GM21786 (cell line): ENCODE measurements at regions not wholly inside any gene's neighbourhood (a gene's known extent, or its start where the extent isn't known, plus 50 kb on each side); places are given as distances from the start of the nearest gene placed in this dataset.

Experiments used
- ATAC-seq: cut with Tn5 transposase; IDR thresholded peaks from one replicate; pipeline ENCODE4 v1.9.1; 2021; ENCODE audit not compliant: unreplicated experiment

DNA sequence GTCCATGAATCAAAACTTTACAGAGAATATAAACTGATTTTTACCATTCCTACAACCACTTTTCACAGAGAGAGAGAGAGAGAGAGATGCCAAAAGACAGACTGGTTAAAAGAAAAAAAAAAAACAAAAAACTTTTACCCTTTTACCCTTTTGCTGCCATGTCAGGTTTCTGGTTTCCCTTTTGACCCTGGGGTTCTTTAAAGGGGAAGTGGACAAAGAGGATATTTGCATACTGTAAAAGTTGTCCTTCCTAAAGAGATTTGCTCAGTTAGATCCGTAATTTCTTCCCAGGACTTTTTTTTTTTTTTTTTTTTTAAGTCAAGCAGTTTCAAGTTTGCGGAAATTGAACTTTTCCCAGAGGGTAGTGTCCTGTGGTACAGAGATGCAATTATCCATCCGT lies 287.8 kb upstream of the RGS18 start:
- peak; percentile 50 for ATAC-seq

DNA sequence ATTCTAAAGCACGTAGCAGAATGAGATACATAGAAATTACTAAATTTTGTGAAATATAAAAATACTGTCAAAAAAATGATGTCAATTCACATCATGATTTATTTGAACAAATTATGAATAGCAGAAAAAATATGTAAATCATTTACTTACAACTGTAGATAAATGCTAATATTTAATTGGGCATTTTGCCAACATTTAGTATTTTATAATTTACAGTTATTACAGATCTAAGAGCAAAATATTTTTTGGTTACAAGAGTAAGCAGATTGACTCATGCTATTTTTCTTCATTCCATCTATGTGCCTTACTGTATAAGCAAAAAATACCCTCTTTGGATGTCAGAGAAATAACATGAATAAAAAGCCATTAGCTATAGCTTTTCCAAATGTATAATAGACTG lies 282.3 kb upstream of the RGS18 start:
- ATAC-seq = no peak

DNA sequence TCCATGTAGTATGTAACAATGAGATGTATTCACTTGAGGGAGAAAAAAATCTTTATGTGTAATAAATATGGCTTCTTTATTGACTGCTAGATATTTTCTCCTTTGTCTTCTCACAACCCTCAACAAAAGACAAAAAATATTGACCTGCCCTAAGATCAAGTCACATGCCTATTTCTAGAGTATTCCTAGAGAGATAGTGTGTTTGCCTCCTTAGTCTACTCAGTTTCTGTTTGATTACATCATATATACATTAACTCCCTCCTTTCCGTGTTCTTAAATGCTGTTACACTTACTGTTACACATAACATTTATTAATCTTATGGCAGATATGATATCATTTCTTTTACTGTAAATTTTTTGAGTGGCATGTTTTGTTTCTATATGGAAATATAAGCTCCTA lies 281.6 kb upstream of the RGS18 start:
- no peak for ATAC-seq

DNA sequence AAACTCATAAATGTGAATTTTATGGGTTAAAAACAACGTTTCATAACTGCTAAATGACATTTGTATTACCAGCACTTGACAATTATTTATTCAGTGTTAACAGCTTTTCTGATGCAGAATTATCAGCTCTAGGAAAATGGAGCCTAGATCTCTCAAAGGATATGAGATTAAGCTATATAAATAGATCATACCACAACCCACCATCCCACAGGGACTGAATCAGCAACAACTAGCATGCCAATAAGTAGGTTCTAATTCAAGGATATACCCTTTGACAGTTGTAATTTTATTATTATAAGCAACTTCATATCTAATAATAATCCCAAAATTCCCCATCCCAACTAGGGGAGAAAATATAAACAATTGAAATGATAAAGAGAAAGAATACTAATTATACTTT lies 275.4 kb upstream of the RGS18 start:
- ATAC-seq = no peak

DNA sequence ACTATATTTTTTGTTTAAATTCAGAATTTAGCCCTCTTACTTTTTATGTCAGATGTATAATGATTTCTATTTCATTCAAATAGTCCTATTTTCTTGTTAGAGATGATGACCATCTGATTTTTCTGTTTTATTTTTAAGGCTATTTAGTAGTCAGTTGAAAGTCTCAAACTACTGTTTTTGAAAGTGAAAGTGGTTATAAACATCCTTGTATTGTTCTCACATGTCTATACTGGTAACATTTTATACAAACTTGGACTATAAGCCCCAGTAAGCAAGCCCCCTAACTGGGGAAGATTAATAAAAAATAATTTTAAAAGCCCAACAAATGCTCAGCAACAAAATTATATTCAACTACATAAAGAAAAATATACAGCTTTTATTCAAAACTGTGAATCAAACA lies 271.3 kb upstream of the RGS18 start:
- ATAC-seq = peak; percentile 68

DNA sequence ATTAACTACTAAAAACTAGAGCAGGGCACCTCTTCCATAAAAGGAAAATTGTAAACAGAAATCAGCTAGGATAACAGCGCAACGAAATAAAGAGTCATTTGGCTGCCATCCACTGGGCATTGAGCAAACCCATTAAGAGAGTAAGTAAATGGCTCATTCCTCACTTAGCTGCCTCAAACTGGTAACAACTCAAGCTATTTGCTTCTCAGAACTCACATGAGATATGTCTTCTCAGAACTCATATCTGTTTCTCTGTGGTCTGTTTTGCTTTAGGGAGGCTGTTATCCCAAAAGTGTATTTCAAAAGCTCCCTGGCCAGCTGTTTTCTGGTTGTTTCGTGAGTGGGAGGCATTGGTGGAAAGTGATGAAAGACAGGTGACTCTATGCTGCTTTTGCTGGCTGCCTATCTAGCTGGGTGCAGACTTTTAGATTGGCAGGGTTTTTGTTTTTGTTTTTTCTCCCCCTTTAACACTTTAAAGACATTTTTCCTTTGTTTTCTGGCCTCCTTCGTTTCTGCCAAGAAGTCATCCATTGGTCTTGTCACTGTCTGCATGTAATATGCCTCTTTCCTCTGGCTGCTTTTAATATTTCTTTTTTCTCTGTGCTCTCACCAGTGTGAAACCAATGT lies 269.2 kb upstream of the RGS18 start:
- peak; percentile 38 for ATAC-seq

DNA sequence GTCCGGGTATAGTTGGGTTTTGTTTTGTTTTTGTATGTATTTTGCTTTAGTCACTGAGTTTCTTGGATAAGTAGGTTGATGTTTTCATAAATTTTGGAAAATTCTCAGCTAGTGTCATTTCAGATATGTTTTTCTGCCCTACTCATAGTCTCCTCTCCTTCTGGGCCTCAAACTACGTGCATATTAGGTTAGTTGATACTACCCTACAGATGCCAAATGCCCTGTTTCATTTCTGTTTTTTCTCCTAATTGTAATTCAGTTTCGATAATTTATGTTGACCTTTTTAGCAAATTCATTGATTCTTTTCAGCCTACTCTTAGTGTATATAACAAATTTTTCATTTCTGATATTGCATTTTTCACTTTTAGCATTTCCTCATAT lies 268.6 kb upstream of the RGS18 start:
- no peak for ATAC-seq

DNA sequence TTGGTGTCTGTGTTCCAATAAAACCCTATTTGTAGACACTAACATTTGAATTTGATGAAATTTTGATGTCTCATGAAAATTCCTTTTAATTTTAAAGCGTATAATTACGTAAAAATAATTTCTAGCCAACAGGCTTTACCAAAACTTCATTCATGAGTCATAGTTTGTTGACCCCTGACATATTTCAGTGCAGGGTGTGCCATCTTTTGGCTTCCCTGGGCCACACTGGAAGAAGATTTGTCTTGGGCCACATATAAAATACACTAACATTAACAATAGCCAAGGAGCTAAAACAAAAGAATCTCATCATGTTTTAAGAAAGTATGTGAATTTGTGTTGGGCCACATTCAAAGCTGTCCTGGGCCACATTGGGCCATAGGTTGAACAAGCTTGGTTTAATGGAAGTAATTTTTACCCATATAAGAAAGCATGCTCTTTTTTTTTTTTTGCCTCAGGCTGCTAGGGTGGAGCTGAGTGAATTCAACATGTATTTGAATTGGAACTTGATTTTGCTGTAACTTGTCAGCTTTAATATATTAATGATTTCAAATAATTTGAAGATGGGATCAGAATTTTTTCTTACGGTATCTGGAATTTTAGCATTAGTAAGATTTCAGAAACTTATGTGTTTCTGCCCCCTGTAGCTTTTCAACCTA lies 267.7 kb upstream of the RGS18 start:
- no peak for ATAC-seq

DNA sequence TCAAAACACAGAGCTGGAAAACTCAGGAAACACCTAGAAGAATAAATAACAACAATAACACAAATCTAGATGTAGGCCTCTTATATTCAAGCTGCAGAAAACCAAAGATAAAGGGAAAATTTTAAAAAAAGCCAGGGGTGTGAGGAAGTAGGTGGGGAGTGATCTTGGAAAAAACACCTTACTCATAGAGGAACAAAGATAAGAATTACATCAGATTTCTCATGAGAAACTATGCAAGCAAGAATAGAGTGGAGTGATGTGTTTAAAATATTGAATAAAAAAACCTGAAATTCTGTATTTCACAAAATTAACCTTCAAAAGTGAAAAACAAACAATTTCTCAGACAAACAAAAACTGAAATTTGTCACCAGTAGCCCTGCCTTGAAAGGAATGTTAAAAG lies 265.5 kb upstream of the RGS18 start:
- no peak for ATAC-seq

DNA sequence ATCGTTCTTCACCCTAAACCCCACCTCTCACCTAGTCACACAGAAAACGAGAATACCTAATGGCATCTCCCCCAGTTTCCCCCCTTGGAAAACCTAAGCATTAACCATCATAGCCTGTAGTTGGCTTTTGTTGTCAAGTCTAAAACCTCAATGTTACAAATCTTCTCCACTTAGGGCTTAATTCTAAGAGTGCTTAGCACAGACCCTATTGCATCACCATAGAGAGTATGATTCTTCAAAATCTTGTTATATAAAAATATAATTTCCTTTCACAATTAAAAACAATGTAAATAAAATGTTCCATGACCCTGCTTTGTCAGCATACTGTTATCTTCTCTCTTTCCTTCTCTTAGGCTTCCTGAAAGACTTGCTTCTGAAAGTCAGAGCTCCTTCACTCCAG lies 263.2 kb upstream of the RGS18 start:
- ATAC-seq = no peak

DNA sequence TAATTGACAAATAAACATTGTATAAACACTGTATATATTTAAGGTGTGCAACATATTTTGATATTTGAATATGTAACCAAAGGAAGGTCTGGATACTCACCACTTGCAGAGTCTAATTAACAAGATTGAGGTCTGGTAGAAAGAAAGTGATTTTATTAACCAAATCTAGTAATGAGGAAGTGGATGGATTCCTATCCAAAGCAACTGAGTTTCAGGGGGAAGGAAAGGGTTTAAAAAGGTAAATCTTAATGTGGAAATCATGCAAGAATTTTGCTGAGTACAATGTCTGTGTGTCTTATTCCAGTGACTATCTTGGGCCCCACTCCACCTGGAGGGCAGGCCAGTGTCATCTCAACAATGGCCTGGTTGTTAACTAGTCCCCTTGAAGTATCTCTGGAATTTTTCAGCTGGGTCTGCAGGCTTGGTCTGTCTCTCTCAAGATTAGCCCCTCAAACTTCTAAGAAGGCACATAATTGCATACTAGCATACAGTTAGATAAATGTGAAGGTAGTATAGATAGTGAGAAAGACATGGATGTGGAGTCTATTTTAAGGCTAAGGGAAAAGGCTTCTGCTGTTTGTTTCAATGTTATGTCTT lies 262.7 kb upstream of the RGS18 start:
- ATAC-seq = no peak

DNA sequence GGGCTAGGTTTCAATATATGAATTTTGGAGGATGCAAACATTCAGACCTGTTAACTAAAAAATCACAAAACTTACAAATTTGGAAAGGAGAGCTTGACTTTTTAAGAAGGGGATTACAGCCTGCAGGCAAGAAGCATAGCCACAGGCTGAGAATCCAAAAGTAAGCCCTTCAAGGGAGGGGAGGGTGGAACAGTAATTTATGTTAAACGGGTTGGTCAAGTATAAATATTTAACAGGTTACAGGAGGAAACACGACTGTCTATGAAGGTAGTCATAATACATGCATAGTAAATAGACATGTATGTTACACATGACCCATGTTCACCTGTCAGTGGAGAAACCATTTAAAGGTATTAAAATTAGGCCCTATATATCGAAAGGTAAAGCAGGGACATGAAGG lies 261.1 kb upstream of the RGS18 start:
- no peak for ATAC-seq

DNA sequence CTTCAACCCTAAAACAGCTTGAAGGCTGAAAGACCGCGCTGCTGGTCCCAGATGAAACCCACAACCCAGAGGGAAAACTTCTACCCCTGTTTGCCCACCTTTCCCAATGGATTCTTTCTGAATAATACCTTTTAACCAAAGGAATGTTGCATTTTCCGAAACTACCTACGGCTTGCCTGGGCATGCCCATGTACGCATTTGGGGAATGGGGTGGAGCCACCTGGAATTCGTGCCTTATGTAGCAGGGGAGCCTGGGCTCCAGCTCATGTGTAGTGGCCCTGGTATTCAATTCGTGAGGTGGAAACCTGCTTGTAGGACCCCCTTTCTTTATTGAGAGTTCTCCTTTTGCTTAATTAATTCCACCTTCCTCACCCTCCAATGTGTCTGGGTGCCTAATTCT lies 256.6 kb upstream of the RGS18 start:
- no peak for ATAC-seq

DNA sequence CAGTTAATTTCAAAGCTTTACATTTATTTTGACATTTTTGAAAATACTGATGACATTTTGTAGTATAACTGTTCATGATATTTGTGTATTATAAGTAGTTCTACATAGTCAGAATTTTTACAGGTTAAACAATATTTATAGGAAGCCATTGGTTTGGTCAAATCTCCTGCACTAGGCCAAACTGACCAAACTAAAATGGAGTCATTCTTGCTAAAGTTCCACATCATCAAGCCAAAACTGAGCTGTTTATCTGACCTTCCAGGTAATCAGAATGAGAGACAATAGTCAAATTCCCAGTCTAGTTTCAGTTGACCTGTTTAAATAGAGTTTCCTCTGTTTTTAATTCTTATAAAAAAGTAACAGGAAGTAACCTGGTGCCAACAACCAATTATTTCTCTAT lies 253.3 kb upstream of the RGS18 start:
- no peak for ATAC-seq

DNA sequence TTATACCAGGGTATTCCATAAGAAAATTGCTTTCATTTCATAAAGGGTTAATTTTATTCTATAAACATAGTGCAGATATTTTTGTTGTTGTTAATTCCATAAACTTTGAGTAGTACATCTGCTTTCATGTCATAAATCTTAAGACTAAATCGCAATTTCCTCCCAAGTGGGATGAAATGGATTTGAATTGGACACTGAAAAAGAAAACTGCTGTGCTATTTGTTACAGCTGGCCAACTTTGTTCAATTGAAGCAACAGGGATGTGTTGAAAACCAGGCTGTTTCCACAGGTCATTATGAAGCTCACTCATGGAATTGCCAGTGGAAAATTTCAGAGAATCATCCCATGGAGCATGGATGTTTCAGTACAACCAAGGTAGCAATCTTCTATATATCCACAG lies 252.5 kb upstream of the RGS18 start:
- ATAC-seq = no peak

DNA sequence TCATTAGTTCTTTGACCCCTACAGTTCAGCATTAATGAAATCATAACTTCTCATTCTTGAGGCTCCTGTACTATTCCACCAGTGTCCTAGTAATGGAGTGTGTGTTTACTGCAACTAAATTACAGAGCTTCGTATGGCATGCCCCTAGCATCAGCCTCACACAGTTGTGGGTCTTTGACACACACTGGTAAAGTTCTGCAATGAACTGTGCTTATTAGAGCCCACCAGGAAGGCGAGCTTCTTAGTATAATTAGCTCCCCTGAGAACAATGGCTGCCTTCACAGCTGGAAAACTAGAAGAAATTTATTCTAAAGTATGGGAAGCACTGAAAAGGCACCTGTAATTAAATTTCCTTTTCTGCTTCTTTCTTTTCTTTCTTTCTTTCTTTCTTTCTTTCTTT lies 251.1 kb upstream of the RGS18 start:
- ATAC-seq = no peak

DNA sequence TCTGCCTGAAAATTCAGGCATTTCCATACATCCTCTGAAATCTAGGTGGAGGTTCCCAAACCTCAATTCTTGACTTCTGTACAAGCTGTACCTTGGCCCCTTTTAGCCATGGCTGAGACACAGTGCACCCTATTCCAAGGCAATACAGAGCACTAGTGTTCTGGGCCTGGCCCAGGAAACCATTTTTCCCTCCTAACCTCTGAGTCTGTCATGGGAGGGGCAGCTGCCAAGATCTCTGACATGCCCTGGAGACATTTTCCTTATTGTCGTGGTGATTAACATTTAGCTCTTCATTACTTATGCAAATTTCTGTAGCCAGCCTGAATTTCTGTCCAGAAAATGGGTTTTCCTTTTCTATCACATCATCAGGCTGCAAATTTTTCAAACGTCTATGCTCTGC lies 248.0 kb upstream of the RGS18 start:
- ATAC-seq = no peak

DNA sequence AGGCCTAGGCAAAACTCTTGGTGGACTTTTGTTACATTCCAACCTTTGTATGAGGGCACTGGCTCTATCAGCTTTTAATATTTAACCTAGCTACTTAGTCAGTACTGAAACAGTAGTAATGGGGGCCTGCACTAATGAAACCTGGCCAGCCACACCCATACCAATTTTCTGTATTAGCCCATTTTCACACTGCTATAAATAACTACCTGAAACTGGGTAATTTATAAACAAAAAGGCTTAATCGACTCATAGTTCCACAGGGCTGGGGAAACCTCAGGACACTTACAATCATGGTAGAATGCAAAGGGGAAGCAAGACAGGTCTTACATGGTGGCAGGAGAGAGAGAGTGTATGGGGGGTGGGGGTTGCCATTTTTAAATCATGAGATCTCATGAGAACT lies 245.7 kb upstream of the RGS18 start:
- peak; percentile 65 for ATAC-seq

DNA sequence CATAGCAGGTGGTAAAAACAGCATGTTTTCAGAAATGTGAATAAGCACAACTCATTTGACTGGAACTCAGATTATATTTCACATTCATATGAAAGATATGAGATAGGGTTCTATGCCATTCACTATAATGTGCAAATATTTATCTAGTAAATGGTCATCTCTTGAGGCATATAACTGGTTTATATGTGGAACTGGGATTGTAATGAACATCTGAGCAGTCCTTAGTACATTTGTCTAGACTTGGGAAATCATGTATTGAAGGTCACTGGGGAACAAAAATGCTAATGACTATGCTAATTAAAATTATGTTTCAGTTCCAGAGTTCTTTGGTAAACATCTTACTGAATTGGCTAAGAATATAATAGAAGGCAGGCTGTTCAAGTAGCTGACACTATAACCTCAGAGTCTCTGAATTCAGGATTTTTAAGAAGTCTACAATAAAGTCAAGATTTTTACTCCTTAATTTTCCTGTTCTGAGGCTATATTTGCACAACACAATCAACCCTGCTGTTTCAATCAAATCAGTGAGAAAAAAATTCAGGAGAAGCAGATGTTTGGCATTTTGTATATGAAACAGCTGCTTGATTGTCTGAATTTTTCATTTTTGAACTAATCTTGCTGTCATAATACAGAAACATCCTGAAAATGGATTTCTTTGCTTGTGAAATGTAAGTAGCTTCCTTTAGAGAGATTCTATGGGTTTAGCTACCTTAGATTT lies 244.8 kb upstream of the RGS18 start:
- no peak for ATAC-seq

DNA sequence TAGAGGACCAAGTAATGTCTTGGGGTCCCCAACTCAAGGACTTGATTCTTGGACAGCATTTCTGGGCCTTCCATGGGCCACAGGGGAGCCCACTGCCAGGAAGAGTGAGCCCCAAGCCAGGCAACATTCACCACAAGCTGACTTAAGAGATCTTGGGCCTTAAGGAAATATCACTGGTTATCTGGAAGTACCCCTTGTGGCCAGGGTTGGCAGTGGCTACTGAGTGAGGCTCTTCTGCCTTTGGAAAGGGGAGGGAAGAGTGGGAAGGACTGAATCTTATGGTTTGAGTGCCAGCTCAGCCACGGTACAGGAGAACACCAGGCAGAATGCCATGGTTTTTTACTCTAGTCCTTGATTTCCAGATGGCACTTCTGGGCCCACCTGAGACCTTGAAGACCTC lies 228.9 kb upstream of the RGS18 start:
- no peak for ATAC-seq

DNA sequence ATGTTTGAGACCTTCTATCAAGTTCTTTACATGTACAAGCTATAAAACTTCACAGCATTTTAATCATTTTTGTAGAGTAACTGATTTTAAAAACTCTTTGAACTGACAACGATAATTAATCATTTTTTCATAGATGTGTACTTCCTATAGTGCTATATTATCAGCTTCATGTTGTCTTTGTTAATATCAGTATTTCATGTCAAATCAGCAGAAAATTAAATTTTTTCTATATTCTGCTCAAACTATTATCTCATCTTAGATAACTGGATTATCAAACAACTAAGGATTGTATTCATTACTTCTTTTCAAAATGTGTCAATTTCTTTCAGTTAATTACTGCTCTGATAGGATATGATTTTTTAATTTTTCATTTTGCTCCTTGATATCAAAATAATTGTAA lies 214.6 kb upstream of the RGS18 start:
- no peak for ATAC-seq

DNA sequence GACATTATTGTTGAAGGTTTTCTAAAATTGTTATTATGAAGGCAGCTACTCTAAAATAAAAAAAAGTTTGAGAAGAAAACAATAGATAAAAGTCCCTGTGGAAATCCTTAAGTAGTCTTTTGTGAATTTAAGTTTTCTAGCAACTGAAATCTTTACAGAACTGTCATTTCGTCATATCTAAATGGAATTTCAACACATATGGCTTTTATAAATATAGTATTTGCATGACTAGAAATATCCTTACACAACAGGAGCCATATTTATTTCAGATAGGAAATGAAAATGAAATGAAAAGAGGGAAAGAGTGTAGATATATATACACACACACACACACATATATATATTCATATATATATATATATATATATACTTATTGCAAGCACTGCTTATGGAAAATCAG lies 204.7 kb upstream of the RGS18 start:
- no peak for ATAC-seq
